Suprapubic skin (tissue), 4 donors: ENCODE measurements at regions not wholly inside any gene's neighbourhood (a gene's known extent, or its start where the extent isn't known, plus 50 kb on each side); places are given as distances from the start of the nearest gene placed in this dataset.

ENCODE experiments used
- DNase-seq, 2 donors: peaks; one replicate each; pipeline ENCODE4 v3.0.0-alpha.2; 2019; ENCODE audit warnings: low spot score in 2 of 2
- H3K27ac ChIP-seq: fragments of 200-600 bp; sonication (generic); one replicate; pipeline ENCODE4 v1.5.1; 2019
- H3K27me3 ChIP-seq: fragments of 200-600 bp; sonication (generic); one replicate; pipeline ENCODE4 v1.5.1; 2019
- H3K36me3 ChIP-seq: fragments of 200-600 bp; sonication (generic); one replicate; pipeline ENCODE4 v1.5.1; 2019
- H3K4me1 ChIP-seq: fragments of 200-600 bp; sonication (generic); one replicate; pipeline ENCODE4 v1.5.1; 2019
- H3K4me3 ChIP-seq: fragments of 200-600 bp; sonication (generic); one replicate; pipeline ENCODE4 v1.5.1; 2019; ENCODE audit warnings: mild to moderate bottlenecking
- H3K9me3 ChIP-seq: fragments of 200-600 bp; sonication (generic); one replicate; pipeline ENCODE4 v1.5.1; 2019
- CTCF ChIP-seq, 2 donors: fragments of 200-600 bp in 1 of 2; fragments of 450-650 bp in 1 of 2; sonication (generic) in 1 of 2; IDR thresholded peaks; one replicate each; pipeline ENCODE4 v1.5.1; 2016 to 2019; ENCODE audit warnings: antibody characterized with exemption in 2 of 2, mild to moderate bottlenecking in 1 of 2, moderate library complexity in 1 of 2
- EP300 ChIP-seq: sonication (generic); formaldehyde crosslinking; IDR thresholded peaks from one replicate; pipeline ENCODE4 v1.6.1; 2017; ENCODE audit warnings: antibody characterized with exemption
- POLR2A ChIP-seq, 2 donors: fragments of 450-650 bp; IDR thresholded peaks; one replicate each; pipeline ENCODE4 v1.6.1; 2017; ENCODE audit warnings: antibody characterized with exemption in 2 of 2, mild to moderate bottlenecking in 2 of 2, moderate library complexity in 2 of 2
- POLR2AphosphoS5 ChIP-seq, 3 donors: sonication (generic); formaldehyde crosslinking; IDR thresholded peaks; one replicate each; pipeline ENCODE4 v1.6.1; 2017; ENCODE audit warnings: antibody characterized with exemption in 3 of 3
- WGBS: methylation state at CpG from one replicate; pipeline ENCODE4 v1.1.5; 2018; 5-methylcytosine and 5-hydroxymethylcytosine counted together

GRCh38 chr9:115653171-115653606 is 500.4 kb upstream of the PAPPA start:
- no peaks in the 10 kb centered on the region for H3K27me3 ChIP-seq
- H3K9me3 ChIP-seq: no peaks in the 10 kb centered on the region
- no peaks in the 10 kb centered on the region for H3K36me3 ChIP-seq
- TF ChIP-seq POLR2A (IDR thresholded peaks at IDR 0.05) (no peak), EP300 (no peak), CTCF (IDR thresholded peaks at IDR 0.05) (no peak), POLR2AphosphoS5 (IDR thresholded peaks at IDR 0.05) (no peak)
- H3K4me3 ChIP-seq: no peak overlapping the region
- 52% methylated on average over 3 of the region's 3 CpGs for WGBS
- no peaks in the 10 kb centered on the region for H3K4me1 ChIP-seq
- no peak overlapping the region for H3K27ac ChIP-seq
- no peak for DNase-seq

GRCh38 chr9:115657695-115658094 is 495.9 kb upstream of the PAPPA start:
- H3K36me3 ChIP-seq: no peaks in the 10 kb centered on the region
- TF ChIP-seq CTCF (IDR thresholded peaks at IDR 0.05): no peak
- TF ChIP-seq POLR2AphosphoS5 (IDR thresholded peaks at IDR 0.05): no peak
- no peak for TF ChIP-seq POLR2A (IDR thresholded peaks at IDR 0.05)
- no peak for TF ChIP-seq EP300
- WGBS: 78% methylated on average over 2 of the region's 2 CpGs
- no peak overlapping the region for H3K27ac ChIP-seq
- H3K4me1 ChIP-seq: no peaks in the 10 kb centered on the region
- H3K4me3 ChIP-seq: no peak overlapping the region
- H3K9me3 ChIP-seq: no peaks in the 10 kb centered on the region
- H3K27me3 ChIP-seq: no peaks in the 10 kb centered on the region
- DNase-seq: no peak

DNA sequence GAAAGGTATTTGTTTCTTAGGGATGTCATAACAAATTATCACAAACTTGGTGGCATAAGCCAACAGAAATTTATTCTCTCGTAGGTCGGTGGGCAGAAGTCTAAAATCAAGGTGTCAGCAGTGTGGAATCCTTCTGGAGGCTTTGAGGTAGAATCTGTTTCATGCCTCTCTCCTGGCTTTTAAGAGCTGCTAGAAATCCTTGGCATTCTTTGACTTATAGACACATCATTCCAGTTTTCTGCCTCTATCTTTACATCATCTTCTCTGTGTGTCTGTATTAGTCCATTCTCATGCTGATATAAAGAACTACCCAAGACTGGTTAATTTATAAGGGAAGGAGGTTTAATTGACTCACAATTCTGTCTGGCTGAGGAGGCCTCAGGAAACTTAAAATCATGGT is 488.1 kb upstream of the PAPPA start:
- Histone ChIP-seq H3K9me3 (no peaks in the 10 kb centered on the region), H3K27me3 (no peaks in the 10 kb centered on the region), H3K4me1 (no peaks in the 10 kb centered on the region), H3K36me3 (no peaks in the 10 kb centered on the region), H3K4me3 (no peak overlapping the region), H3K27ac (no peak overlapping the region)
- WGBS: 70% methylated on average over 2 of the region's 2 CpGs
- no peak for DNase-seq
- TF ChIP-seq CTCF (IDR thresholded peaks at IDR 0.05) (no peak), POLR2AphosphoS5 (IDR thresholded peaks at IDR 0.05) (no peak), POLR2A (IDR thresholded peaks at IDR 0.05) (no peak), EP300 (no peak)

- DNase-seq: no peak
- no peak overlapping the region for H3K4me3 ChIP-seq
- no peaks in the 10 kb centered on the region for H3K4me1 ChIP-seq
- no peaks in the 10 kb centered on the region for H3K9me3 ChIP-seq
- H3K27ac ChIP-seq: no peak overlapping the region
- no peaks in the 10 kb centered on the region for H3K36me3 ChIP-seq
- no peak for TF ChIP-seq POLR2AphosphoS5 (IDR thresholded peaks at IDR 0.05)
- no peak for TF ChIP-seq CTCF (IDR thresholded peaks at IDR 0.05)
- no peak for TF ChIP-seq POLR2A (IDR thresholded peaks at IDR 0.05)
- TF ChIP-seq EP300: no peak
- 100% methylated on average over 2 of the region's 2 CpGs for WGBS
- no peaks in the 10 kb centered on the region for H3K27me3 ChIP-seq
Observed at GRCh38 chr9:115668521-115668920, 485.1 kb upstream of the PAPPA start.

- Histone ChIP-seq H3K9me3 (no peaks in the 10 kb centered on the region), H3K36me3 (no peaks in the 10 kb centered on the region), H3K27ac (no peak overlapping the region), H3K4me1 (no peaks in the 10 kb centered on the region), H3K4me3 (no peak overlapping the region), H3K27me3 (no peaks in the 10 kb centered on the region)
- DNase-seq: no peak
- TF ChIP-seq CTCF (IDR thresholded peaks at IDR 0.05): no peak
- no peak for TF ChIP-seq EP300
- TF ChIP-seq POLR2AphosphoS5 (IDR thresholded peaks at IDR 0.05): no peak
- TF ChIP-seq POLR2A (IDR thresholded peaks at IDR 0.05): no peak
- WGBS: 88% methylated on average over 7 of the region's 7 CpGs
Observed at GRCh38 chr9:115671236-115671962, 482.2 kb upstream of the PAPPA start.
